ENCODE measurements at regions not wholly inside any gene's neighbourhood (a gene's known extent, or its start where the extent isn't known, plus 50 kb on each side); places are given as distances from the start of the nearest gene placed in this dataset.

DNA sequence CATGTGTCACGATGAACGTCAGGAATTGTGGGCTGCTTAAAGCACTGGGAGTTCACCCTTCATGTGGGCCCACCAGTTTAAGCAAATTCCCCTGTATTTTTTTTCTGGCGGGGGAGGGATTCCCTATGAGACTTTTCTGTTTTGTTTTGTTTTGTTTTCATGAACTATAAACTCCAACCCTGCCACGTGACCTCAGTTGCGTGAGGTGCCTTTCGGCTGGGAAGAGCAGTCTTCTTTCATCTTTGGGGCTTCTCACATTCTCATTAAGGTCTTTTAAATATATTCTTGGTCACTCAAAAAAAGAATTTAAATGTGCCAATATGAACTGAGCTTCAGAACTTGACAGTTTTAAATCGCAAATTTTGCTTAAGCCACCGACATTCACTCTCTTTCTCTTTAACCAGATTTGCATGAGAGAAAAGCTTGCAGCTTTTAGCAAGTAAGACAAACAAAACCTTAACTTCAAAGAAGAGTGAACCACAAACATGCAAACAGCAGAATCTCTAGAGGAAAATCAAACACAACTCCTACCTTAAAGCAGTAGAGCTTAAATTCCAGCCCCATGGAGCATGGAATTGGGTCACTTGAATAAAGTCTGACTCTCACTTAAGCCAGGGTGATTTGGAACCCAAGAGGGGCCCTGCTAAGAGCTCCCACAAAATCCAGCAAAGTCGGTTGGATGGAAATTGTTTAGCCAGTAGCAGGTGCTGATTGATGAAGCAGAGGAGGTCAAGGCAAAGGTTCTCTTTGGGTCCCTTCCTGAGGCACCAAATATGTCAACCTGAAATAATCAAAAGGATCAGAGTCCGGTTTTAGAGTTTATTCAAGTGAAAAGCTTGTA is 699.8 kb upstream of the GBE1 start:
- TF ChIP-seq GATA3 (IDR thresholded peaks at IDR 0.05; ENCODE audit: low read depth, low read length): no peak
- no peak for TF ChIP-seq GATA2 (IDR thresholded peaks at IDR 0.05; ENCODE audit: low read depth, low read length)
